KG1 (cell line): ENCODE measurements at regions not wholly inside any gene's neighbourhood (a gene's known extent, or its start where the extent isn't known, plus 50 kb on each side); places are given as distances from the start of the nearest gene placed in this dataset.
"Not testable (repeated sequence)": the region's sequence is repeated elsewhere in the genome, so short reads cannot be mapped to it uniquely, and the experiment has no call there.

Source experiments
- DNase-seq: peaks from one replicate; lab custom pipeline; 2025; lab: John Stamatoyannopoulos, UW

DNA sequence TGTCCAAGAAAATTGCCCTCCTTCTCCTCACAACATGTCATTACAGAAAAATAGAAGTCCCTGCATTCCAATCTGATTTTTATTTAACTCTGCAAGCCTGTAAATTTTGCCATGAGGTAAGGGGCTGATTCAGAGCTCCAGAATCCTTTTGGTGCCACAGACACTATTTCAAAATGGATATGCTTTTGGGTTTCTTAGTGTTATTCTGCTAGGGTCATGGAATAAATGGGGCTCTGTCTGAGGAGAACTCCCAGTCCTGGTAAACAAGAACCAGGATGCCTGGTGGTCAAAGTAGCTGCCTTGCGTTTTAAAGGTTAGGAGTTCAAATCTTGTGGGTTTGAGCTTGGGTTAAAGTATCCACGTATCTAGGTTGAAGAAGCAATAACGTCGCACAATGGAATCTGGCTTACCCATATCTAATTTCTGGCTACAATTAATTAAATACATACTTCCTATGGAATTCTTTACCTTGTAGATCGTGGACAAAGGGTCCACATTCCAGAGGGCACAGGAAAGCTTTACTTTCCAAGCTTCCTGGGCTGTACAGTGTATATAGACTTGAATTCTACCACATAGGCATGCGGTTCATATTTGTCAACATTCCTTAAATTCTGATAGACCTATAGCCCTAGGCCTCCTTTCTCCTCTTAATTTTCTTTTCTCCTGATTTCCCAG, 98.0 kb upstream of the CDC42BPA start:
- DNase-seq: no peak

DNA sequence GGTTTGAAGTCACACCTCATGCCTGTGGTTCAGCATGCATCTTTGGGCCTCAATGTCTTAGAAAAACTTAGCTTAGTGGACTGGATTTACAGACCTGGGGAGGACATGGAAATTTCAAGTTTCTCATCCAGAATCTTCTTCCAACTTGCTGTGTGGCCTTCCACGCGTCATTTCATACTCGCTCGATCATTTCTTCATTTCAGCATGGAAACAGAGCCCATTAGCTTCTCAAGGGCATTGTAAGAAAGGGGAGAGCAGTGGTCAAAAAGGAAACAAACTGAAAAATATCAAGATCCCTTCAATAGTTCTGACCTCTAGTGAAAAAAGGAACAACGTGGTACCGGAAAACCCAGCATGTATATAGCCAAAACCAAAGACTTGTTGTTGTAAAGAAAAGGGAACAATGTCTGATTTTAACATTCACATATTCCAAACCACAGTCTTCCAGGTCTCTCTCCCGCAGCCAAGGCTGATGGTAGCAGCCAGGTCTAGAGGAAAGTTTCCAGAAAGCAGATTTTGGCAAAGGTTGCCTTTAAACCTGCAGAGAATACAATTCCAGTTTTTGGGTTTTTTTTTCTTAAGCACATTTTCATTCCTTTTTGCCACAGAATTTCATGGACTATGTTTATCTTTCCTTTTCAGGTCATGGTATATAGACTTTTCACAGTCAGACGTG, 97.0 kb upstream of the CDC42BPA start:
- no peak for DNase-seq

DNA sequence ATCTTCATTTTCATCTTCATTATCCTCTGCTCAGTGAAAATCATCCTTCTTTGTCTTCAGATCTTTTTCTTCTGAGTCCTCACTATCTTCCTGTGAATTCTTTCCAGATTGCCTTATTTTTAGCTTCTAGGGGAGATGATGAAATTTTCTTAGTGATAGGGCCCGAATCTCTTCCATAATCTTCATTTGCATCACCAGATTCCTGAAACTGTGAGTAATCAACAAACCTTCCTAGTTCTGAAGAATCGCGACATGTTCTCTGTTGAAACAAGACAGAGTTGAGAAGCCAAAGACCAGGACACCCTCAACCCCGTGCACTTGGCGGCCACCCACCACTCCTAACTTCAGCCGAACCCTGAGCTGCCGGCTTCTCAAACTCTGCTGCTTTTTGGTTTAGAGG, 92.8 kb upstream of the CDC42BPA start:
- no peak for DNase-seq

DNA sequence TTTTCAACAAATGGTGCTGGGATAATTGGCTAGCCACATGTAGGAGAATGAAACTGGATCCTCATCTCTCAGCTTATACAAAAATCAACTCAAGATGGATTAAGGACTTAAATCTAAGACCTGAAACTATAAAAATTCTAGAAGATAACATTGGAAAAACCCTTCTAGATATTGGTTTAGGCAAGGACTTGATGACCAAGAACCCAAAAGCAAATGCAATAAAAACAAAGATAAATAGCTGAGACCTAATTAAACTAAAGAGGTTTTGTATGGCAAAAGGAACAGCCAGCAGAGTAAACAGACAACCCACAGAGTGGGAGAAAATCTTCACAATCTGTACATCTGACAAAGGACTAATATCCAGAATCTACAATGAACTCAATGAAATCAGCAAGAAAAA, 88.0 kb upstream of the CDC42BPA start:
- not testable (repeated sequence) for DNase-seq

DNA sequence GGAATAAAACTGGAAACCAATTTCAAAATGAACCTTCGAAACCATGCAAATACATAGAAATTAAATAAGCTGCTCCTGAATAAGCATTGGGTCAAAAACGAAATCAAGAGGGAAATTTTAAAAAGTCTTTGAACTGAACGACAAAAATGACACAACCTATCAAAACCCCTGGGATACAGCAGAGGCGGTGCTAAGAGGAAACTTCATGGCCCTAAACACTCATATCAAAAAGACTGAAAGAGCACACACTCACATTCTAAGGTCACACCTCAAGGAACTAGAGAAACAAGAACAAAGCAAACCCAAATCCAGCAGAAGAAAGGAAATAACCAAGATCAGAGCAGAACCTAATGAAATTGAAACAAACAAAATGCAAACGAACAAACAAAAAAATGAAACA, 85.2 kb upstream of the CDC42BPA start:
- DNase-seq: no peak

DNA sequence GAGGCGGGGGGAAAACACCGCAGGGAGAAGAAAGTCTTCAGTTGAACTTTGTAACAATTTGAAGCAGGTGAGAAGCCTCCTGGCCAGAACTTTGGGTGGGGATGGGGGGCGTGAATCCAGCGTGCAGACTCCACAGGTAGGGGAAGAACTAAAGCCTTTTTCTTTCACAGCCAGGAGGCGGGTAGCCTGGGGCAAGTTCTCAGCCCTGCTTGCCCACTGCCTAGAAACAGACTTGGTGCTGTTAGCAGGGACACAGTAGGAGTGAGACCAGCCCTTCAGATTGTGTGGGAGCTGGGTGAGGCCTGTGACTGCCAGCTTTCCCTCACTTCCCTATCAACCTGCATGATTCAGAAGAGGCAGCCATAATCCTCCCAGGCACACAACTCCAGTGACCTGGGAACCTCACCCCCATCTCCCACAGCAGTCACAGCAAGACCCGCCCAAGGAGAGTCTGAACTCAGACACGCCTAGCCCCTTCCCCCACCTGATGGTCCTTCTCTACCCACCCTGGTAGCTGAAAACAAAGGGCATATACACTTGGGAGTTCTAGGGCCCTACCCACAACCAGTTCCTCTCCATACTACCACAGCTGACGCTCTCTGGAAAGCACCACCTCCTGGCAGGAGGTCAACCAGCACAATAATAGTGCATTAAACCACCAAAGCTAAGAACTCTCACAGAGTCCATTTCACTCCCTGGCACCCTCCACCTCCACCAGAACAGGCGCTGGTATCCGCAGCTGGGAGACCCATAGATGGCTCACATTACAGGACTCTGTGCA, 83.5 kb upstream of the CDC42BPA start:
- no peak for DNase-seq

DNA sequence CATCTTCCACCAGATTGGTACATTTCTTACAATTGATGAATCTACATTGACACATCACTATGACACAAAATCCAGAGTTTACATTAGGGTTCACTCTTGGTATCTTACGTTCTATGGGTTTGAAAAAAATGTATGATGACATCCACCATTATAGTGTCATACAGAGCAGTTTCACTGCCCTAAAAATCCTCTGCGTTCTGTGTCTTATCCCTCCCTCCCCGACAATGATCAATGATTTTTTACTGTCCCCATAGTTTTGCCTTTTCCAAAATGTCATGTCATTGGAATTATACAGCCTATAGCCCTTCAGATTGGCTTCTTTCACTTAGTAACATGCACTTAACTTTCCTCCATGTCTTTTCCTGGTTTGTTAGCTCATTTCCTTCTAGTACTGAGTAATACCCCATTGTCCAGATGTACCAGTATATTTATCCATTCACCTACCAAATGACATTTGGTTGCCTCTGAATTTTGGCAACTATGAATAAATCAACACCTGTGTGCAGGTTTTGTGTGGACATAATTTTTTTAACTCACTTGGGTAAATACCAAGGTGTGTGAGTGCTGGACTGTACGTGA, 80.9 kb upstream of the CDC42BPA start:
- DNase-seq: no peak

DNA sequence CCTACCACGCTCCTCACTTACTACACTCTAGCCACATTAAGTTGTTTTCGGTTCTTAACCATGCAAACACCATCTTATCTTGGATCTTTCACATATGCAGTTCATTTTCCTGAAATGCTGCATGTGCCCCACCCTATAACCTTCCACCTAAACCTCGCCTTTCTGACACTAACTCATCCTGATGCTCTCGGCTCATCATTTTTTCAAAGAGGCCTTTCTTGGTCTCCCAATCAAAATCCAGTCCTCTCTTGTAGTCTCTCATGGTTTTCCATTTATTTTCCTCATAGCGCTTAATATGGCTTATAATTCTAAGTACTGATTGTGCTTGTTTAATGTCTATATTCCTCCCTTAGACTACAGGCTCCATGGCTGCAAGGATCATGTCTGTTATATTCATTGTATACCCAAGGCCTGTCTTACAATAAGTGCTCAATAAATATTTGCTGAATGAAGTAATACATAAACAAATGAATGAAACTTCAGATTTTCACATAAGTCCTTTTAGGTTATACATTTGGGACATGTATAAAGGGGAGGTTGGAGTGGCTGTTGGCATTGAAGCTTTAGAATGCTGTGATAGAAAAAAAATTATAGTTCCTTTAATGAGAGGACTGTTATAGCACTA, 79.2 kb upstream of the CDC42BPA start:
- DNase-seq: no peak

DNA sequence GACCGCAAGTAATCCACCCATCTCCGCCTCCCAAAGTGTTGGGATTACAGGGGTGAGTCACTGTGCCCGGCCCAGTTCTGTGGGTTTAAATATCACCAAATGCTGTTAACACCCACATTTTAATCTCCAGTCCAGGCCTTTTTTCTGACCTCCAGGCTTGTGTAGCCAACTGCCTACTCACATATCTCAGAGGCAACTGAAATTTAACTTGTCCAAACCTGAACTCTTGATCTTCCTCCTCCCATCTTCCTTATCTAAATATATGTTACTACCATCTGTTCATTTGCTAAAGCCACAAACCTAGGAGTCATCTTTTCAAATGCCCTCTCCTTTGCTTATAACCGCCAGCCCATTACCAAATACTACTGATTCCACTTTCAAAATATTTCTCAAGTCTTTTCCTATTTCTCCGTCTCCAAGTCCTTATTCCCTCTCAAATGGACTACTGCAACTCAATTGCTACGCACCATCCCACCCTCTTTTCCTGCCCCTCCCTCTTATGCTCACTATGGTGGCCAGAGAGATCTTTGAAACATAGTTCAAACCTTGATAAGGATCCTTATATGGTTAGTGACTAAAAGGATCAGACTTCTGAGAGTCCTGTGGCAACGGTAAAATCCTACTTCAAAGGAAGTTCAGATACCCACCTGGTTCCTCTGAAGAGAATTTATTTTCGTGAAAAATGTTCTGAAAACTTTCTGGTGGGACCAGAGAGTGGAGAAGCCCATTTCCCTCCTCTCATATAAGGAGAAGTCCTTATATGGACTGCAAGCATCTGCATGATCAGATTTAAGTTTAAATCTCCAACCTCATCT, 78.5 kb upstream of the CDC42BPA start:
- no peak for DNase-seq

DNA sequence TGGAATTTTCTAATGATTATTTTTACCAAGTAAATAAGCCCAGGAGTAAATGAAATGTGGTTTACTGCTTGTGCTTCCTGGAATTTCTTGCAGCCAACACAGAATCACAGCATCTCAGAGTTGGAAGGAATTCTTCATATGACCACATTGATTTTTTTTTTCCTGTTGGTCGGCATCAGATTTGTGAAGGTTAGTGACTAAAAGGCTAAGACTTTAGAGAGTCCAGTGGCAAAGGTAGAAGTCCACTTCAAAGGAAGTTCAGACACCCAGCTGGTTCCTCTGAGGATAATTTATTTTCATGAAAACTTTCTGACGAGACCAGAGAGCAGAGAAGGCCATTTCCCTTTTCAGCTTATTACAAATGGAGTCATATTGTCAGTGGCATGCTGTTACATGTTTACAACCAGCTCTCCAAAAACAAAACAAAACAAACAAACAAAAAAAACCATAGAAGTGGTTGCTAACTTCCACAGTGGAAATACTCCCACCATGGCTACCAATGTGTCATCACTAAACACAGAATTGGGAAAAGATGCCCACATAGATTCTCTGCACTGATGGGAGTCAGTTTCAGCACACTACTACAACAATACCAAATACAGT, 77.2 kb upstream of the CDC42BPA start:
- no peak for DNase-seq

DNA sequence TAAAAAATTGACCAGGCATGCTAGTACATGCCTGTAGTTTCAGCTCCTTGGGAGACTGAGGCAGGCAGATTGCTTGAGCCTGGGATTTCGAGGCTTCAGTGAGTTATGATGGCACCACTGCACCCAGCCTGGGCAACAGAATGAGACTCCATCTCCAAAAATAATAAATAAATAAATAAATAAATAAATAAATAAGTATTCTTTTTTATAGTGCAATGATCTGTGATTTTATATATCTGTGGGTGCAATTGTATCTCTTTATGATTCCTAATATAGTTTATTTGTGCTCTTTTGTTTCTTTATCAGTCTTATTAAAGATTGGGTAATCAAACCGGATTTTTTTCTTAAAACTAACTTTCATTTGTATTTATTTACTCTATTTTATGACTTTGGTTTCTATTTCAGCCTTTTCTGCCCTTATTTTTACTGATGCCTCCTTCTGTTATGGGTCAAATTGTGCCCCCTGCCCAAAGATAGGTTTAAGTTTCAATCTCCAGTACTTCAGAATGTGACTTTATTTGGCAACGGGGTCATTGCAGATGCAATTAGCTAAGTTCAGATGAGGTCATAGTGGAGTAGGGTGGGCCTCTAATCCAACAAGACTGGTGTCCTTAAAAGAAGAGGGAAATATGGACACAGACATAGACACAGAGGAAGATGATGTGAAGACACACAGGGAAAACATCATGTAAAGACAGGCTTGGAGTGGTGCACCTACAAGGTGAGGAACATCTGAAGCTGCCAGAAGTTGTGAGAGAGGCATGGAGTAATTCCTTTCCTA, 74.9 kb upstream of the CDC42BPA start:
- DNase-seq: no peak

DNA sequence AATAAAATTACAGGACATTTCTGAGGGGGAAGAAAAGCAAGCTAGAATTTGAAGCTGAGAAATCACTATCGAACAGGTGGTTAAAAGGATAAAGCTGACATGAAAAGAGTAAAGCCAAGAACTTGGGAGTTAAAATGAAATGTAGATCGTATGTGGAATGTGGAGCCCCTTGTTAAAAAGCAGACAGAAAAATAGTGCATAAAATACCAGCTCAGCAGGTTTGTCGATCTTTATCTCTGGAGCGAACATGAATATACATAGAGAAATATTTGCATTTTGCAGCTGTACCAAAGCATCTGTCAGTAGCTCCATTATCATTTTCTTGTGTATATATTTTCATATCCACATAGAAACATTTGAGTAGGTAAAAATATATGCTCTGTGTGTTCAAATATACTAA, 73.6 kb upstream of the CDC42BPA start:
- no peak for DNase-seq

DNA sequence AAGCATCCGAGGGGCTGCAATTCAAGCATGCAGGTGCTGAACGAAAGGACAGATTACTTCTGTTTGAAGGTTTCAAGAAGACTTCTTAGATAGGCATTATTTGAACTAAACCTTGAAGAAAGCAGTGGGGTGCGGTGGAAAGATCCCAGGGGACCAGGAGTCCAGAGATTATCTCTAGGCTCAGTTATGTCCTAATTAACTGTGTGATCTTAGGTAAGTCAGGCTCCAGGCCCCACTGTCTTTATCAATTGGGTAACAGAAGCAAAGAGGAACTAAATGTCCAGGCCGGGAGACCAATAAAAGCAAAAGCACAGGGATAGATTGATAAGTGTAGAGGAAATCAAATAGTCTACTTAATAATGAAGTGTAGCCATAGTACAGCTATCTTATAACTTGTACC, 72.9 kb upstream of the CDC42BPA start:
- DNase-seq: no peak

DNA sequence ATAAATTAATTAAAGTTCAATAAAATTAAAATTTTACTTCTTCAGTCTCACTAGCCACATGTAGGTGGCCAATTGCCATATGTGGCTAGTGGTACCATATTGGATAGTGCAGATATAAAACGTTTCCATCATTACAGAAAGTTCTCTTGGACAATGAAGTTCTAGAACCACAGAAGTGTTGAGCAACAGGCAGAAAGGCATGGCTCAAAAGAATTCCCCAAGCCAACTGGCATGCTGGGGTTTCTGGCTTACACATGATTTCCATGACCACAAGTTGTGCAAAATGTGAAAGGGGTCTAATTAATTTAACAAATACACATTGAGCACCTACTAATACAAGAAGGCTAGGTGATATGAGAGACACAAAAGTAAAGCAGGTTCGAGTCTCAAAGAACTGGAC, 72.2 kb upstream of the CDC42BPA start:
- DNase-seq: no peak

DNA sequence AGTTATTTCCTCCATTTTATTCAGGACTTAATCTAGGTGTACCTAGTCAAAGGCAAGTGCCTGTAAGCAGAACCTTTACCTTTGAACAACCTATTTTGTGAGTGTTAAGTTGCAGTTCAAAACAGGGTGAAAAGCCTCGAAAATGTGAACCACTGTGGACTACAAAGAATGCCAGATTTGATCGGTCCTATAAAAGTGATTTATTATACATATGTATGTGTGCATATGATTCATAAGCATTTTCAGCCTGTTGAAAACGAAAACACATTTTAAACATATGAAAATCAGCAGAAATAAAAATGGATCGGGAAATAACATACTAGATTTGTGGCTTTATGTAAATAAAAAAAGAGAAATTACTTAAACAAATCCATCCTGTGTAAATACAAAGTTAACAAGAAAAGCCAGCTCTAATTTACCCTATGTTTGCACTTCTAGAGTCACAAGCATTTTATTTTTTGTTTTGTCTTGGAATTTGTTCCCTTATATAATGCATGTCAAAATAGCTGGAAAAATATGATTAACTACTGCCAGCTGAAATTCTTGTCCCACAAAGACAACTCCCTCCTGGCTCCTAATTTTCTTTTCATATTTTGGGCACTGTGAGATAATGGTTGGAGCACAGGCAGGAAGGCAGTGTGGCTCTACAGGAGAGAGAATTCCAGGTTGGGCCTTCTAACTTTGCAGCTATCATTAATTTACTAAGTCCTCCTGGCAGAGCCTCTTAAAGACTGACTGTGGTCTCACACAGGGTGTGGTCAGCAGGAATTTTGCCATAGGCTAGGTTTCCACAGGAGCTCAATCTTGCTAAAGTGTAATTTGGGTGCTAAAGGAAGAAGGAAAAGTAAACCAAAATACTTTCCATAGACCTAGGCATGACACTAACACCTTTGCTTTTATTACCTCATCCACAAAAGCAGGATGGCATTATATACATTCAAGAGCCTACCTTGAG, 70.2 kb upstream of the CDC42BPA start:
- no peak for DNase-seq

DNA sequence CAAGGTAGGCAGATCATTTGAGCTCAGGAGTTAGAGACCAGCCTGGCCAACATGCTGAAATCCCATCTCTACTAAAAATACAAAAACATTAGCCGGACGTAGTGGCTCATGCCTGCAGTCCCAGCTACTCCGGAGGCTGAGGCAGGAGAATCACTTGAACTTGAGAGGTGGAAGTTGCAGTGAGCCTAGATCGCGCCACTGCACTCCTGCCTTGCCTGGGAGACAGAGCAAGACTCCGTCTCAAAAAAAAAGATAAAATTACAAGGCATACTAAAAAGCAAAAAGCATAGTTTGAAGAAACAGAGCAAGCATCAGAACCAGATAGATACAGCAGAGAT, 61.2 kb upstream of the CDC42BPA start:
- no peak for DNase-seq

DNA sequence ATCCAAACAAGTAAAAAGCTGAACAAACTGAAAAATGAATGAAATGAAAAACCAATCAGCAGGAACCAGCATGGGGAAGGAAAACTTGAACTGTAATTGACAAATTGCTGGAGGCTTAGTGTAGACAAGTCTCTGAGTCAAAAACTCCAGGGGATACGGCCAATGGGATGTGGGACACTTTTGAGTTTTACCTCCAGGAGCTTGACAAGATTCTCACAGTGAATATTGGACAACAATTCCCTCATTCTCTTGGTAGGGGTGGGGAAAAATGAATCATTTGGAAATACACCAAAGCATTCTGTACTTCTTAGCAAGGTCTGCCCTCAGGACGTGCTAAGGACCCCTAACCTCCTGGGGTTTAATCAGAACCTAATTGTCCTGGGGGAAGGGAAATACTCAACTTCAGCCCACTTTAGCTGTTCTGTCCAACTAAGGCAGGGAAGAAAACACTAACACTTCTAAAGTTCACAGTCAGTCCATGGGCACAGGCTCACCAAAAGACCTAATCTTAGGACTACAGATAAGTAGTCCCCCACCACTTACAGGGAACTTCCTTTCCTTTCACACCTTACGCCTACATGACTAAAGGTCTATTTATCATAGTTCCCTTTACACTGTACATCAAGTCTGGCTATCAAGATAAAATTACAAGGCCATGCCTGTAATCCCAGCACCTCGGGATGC, 60.7 kb upstream of the CDC42BPA start:
- no peak for DNase-seq

DNA sequence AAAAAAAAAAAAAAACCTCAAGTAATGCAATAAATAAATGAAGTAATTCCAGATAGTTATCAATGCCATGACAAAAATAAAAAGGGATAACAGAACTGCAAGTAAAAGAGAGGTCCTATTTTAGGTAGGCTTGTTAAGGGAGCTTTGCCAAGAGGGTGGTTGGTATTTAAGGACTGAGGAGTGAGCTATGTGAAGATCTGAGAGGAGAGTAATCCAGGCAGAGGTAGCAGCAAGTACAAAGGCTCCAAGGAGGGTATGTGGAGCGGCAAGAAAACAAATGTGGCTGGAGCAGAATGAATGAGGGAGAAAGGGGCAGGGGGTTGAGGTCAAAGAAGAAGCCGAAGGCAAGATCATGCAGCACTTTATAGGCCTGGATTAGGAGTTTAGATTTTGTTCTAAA, 59.9 kb upstream of the CDC42BPA start:
- DNase-seq: no peak

DNA sequence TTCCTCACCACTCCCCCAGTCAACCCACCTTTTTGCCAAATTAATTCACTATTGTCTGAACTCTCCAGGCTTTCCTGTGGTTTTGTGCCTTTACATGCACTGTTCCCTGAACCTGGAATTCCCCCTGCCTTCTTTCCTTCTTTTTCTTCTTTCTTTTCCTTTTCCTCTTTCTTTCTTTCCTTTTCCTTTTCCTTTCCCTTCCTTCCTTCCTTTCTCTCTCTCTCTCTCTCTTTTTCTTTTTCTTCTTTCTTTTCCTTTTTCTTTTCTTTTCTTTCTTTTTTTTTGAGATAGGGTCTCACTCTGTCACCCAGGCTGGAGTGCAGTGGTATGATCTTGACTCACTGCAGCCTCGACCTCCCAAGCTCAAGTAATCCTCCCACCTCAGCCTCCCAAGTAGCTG, 56.6 kb upstream of the CDC42BPA start:
- DNase-seq: no peak
